ENCODE measurements at regions not wholly inside any gene's neighbourhood (a gene's known extent, or its start where the extent isn't known, plus 50 kb on each side); places are given as distances from the start of the nearest gene placed in this dataset.
"Not testable (repeated sequence)": the region's sequence is repeated elsewhere in the genome, so short reads cannot be mapped to it uniquely, and the experiment has no call there.

DNA sequence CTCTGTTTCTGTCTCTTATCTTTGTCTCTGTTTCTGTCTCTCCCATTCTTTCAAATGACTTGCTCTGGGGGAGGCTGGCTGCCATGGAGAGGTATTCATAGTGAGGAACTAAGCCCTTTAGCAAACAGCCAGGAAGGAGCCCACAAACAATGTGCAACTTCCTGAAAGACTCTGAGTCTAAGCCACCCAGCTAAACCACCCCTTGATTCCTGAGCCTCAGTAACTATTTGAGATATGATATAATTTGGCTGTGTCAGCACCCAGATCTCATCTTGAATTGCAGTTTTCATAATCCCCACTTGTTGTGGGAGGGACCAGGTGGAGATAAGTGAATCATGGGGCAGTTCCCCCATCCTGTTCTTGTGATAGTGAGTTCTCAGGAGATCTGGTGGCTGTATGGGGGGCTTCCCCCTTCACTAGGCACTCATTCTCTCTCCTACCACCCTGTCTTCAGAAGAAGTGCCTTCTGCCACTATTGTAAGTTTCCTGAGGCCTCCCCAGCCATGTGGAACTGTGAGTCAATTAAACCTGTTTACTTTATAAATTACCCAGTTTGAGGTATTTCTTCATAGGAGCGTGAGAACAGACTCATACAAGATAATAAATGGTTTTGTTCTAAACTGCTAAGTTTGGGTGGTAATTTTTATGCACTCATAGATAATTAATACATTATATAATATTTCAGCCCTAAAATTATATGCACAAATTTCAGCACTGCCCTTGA, 121.2 kb upstream of the FOXP2 start:
- no peak overlapping the region for H3K4me3 ChIP-seq (replicated peaks in 1 of 2; ENCODE audit: low read depth in 2 of 2, low read length in 2 of 2)
- TF ChIP-seq, protein P1, sequence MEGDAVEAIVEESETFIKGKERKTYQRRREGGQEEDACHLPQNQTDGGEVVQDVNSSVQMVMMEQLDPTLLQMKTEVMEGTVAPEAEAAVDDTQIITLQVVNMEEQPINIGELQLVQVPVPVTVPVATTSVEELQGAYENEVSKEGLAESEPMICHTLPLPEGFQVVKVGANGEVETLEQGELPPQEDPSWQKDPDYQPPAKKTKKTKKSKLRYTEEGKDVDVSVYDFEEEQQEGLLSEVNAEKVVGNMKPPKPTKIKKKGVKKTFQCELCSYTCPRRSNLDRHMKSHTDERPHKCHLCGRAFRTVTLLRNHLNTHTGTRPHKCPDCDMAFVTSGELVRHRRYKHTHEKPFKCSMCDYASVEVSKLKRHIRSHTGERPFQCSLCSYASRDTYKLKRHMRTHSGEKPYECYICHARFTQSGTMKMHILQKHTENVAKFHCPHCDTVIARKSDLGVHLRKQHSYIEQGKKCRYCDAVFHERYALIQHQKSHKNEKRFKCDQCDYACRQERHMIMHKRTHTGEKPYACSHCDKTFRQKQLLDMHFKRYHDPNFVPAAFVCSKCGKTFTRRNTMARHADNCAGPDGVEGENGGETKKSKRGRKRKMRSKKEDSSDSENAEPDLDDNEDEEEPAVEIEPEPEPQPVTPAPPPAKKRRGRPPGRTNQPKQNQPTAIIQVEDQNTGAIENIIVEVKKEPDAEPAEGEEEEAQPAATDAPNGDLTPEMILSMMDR (IDR thresholded peaks at IDR 0.05; ENCODE audit: low read depth, low read length) = no peak
- no peak for DNase-seq (ENCODE audit: low read depth in 2 of 2)

DNA sequence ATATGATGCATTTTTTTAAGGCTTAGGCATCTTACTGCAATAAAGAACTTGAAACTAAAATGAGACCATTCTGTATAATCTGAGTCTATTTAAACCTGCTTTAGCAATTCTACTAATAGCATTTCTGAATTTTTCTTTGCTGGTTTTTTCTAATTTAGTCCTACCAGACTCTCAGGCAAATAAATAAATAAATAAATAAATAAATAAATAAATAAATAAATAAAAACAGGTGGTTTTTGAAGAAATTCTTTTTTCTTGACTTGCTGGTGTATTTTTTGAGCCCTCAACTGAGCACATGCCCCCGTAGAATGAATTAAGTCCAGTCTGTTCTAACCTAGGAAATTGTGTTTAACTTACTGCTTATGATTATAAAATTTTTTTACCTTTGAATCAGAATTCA, 134.7 kb upstream of the FOXP2 start:
- no peak for DNase-seq (ENCODE audit: low read depth in 2 of 2)
- TF ChIP-seq, protein P1 (IDR thresholded peaks at IDR 0.05; ENCODE audit: low read depth, low read length) = no peak
- H3K4me3 ChIP-seq (replicated peaks in 1 of 2; ENCODE audit: low read depth in 2 of 2, low read length in 2 of 2) = no peak overlapping the region

DNA sequence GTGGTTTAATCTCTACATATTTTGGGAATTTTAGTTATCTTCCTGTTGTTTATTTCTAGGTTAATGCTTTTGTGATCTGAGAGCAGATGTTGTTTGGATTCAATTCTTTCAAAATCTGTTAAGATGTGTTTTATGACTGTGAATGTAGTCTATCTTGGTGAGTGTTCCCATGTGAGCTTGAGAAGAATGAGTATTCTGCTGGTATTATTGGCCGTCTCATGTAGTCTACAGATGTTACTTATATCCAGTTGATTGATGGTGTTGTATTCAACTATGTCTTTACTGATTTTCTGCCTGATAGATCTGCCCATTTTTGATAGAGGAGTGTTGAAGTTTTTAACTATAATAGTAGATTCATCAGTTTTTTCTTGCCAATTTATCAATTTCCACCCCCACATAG, 141.4 kb upstream of the FOXP2 start:
- no peak overlapping the region for H3K4me3 ChIP-seq (replicated peaks in 1 of 2; ENCODE audit: low read depth in 2 of 2, low read length in 2 of 2)
- DNase-seq (ENCODE audit: low read depth in 2 of 2) = no peak
- TF ChIP-seq, protein P1 (IDR thresholded peaks at IDR 0.05; ENCODE audit: low read depth, low read length) = no peak

DNA sequence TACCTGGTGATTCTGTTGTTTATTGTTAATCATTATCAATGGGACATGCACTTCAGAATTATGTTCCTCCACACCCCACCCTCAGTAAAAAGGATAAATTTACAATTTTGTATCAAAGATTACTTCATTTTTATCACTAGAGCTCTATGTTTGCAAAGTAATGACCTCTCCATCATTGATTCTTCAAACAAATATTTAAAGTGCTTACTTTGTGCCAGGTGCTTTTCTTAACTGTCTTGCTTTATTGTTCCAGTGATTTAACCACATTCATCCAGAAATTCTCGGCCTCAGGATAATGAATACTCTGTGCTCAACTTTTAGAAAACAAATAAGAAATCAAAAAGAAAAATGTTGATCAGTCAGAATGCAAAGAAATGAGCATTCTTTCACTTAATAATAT, 144.9 kb upstream of the FOXP2 start:
- no peak overlapping the region for H3K4me3 ChIP-seq (replicated peaks in 1 of 2; ENCODE audit: low read depth in 2 of 2, low read length in 2 of 2)
- TF ChIP-seq, protein P1 (IDR thresholded peaks at IDR 0.05; ENCODE audit: low read depth, low read length) = no peak
- DNase-seq (ENCODE audit: low read depth in 2 of 2) = no peak

DNA sequence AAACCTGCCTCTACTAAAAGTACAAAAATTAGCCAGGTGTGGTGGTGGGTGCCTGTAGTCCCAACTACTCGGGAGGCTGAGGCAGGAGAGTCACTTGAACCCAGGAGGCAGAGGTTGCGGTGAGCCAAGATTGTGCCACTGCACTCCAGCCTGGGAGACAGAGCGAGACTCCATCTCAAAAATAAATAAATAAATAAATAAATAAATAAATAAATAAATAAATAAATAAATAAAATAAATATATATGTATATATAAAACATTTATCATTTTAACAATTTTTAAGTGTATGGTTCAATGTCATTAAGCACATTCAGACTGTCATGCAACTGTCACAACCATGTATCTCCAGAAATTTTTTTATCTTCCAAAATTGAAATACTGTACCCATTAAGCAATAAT, 147.1 kb upstream of the FOXP2 start:
- not testable (repeated sequence) for H3K4me3 ChIP-seq (replicated peaks in 1 of 2; ENCODE audit: low read depth in 2 of 2, low read length in 2 of 2); DNase-seq (ENCODE audit: low read depth in 2 of 2)

DNA sequence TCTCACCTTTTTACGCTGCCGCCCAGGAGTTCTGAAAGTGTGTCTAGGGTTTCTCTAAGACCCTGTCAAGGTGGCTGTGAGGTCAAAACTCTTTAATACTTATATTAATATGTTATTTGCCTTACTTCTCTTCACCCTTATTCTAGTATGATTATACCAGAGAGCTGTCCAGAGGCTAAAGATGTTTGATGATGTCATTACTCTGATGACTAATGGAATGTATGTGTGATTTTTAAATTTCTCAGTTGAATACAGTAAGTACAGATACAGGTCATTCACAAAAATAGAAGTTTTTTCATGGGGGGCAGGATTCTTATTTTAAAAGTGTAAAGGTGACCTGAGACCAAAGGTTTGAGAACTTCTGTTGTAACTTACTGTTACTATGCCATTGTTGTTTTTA, 150.6 kb upstream of the FOXP2 start:
- no peak for DNase-seq (ENCODE audit: low read depth in 2 of 2)
- TF ChIP-seq, protein P1 (IDR thresholded peaks at IDR 0.05; ENCODE audit: low read depth, low read length) = no peak
- H3K4me3 ChIP-seq (replicated peaks in 1 of 2; ENCODE audit: low read depth in 2 of 2, low read length in 2 of 2) = no peak overlapping the region

DNA sequence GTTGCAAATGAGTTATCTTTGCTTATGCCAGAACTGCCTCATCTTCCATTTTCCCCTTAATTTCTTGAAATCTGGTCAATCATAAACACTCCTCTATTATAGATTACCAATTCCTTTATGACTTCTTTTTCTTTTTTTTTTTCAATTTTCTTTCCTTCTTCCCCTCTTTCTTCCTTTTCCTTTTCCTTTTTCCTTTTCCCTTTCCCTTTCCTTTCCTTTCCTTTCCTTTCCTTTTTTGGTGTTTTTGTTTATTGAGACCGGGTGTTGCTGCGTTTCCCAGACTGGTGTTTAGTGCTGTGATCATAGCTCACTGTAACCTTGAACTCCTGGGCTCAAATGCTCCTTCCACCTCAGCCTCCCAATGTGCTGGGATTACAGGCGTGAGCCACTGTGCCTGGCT, 151.4 kb upstream of the FOXP2 start:
- TF ChIP-seq, protein P1 (IDR thresholded peaks at IDR 0.05; ENCODE audit: low read depth, low read length) = no peak

More for the DNA sequence above, 151.4 kb upstream of the FOXP2 start:
- no peak for DNase-seq (ENCODE audit: low read depth in 2 of 2)
- H3K4me3 ChIP-seq (replicated peaks in 1 of 2; ENCODE audit: low read depth in 2 of 2, low read length in 2 of 2) = no peak overlapping the region
